Smooth muscle cell (in vitro differentiated cells): ENCODE measurements at regions not wholly inside any gene's neighbourhood (a gene's known extent, or its start where the extent isn't known, plus 50 kb on each side); places are given as distances from the start of the nearest gene placed in this dataset.

Source experiments
- DNase-seq: peaks from one replicate; lab custom pipeline; 2025; ENCODE audit not compliant: unreplicated experiment; lab: John Stamatoyannopoulos, UW
- H2AFZ ChIP-seq: fragments of 200-600 bp; sonication (generic); 2 replicates; pipeline ENCODE4 v1.6.0; 2016; ENCODE audit warnings: antibody characterized with exemption, low read depth, mild to moderate bottlenecking
- H3F3A ChIP-seq: fragments of 200-600 bp; sonication (generic); 2 replicates; pipeline ENCODE4 v1.6.0; 2017; ENCODE audit warnings: antibody characterized with exemption, low read depth
- H3K27ac ChIP-seq: fragments of 200-600 bp; sonication (generic); 2 replicates; pipeline ENCODE4 v1.5.1; 2016; ENCODE audit warnings: low read depth, mild to moderate bottlenecking
- H3K27me3 ChIP-seq: fragments of 200-600 bp; sonication (generic); 2 replicates; pipeline ENCODE4 v1.6.1; 2016; ENCODE audit warnings: low read depth, mild to moderate bottlenecking
- H3K36me3 ChIP-seq: fragments of 200-600 bp; sonication (generic); 2 replicates; pipeline ENCODE4 v1.5.1; 2016; ENCODE audit warnings: low read depth
- H3K4me1 ChIP-seq: fragments of 200-600 bp; sonication (generic); 2 replicates; pipeline ENCODE4 v1.5.1; 2016; ENCODE audit warnings: low read depth
- H3K4me2 ChIP-seq: fragments of 200-600 bp; sonication (generic); 2 replicates; pipeline ENCODE4 v1.6.0; 2016; ENCODE audit warnings: mild to moderate bottlenecking
- H3K4me3 ChIP-seq: fragments of 200-600 bp; sonication (generic); 2 replicates; pipeline ENCODE4 v1.5.1; 2016; ENCODE audit warnings: mild to moderate bottlenecking
- H3K79me2 ChIP-seq: fragments of 200-600 bp; sonication (generic); 2 replicates; pipeline ENCODE4 v1.6.0; 2016; ENCODE audit warnings: low read depth, mild to moderate bottlenecking
- H3K9ac ChIP-seq: fragments of 200-600 bp; sonication (generic); 2 replicates; pipeline ENCODE4 v1.6.0; 2016; ENCODE audit warnings: low read depth
- H3K9me3 ChIP-seq: fragments of 200-600 bp; sonication (generic); replicated peaks from 2 replicates; pipeline ENCODE4 v1.5.1; 2016; ENCODE audit warnings: low read depth
- H4K20me1 ChIP-seq: fragments of 200-600 bp; sonication (generic); 2 replicates; pipeline ENCODE4 v1.6.0; 2016; ENCODE audit warnings: low read depth
- CTCF ChIP-seq: fragments of 200-600 bp; sonication (generic); IDR thresholded peaks from 2 replicates; pipeline ENCODE4 v1.5.1; 2017; ENCODE audit warnings: borderline replicate concordance, mild to moderate bottlenecking, antibody characterized with exemption; ENCODE audit not compliant: insufficient read depth, poor library complexity, severe bottlenecking
- WGBS: methylation state at CpG from one replicate; pipeline ENCODE4 v1.1.7; 2016; ENCODE audit warnings: low lambda C conversion rate; 5-methylcytosine and 5-hydroxymethylcytosine counted together

GRCh38 chr2:226439337-226439736 lies 360.3 kb downstream of the IRS1 start:
- no peak overlapping the region for H2AFZ ChIP-seq
- H3K9me3 ChIP-seq, result no peaks in the 10 kb centered on the region
- no peaks in the 10 kb centered on the region for H4K20me1 ChIP-seq
- peak overlapping the region; percentile 50 for H3K27ac ChIP-seq
- H3K4me3 ChIP-seq, result no peak overlapping the region
- H3K79me2 ChIP-seq, result no peaks in the 10 kb centered on the region
- no peaks in the 10 kb centered on the region for H3K27me3 ChIP-seq
- H3K9ac ChIP-seq, result no peak overlapping the region
- DNase-seq, result no peak
- WGBS, result 68% methylated on average over 6 of the region's 6 CpGs
- H3F3A ChIP-seq, result peaks cover 3% of the 10 kb centered on the region
- no peak for TF ChIP-seq CTCF
- no peak overlapping the region for H3K4me2 ChIP-seq
- no peaks in the 10 kb centered on the region for H3K36me3 ChIP-seq
- H3K4me1 ChIP-seq, result no peaks in the 10 kb centered on the region

- peaks cover 3% of the 10 kb centered on the region for H3F3A ChIP-seq
- no peaks in the 10 kb centered on the region for H3K9me3 ChIP-seq
- TF ChIP-seq CTCF, result no peak
- H3K27ac ChIP-seq, result no peak overlapping the region
- no peak overlapping the region for H3K4me3 ChIP-seq
- H3K79me2 ChIP-seq, result no peaks in the 10 kb centered on the region
- no peaks in the 10 kb centered on the region for H3K36me3 ChIP-seq
- 75% methylated on average over 5 of the region's 5 CpGs for WGBS
- no peaks in the 10 kb centered on the region for H3K27me3 ChIP-seq
- no peaks in the 10 kb centered on the region for H4K20me1 ChIP-seq
- H3K9ac ChIP-seq, result no peak overlapping the region
- peak overlapping the region; percentile 48 for H2AFZ ChIP-seq
- no peaks in the 10 kb centered on the region for H3K4me1 ChIP-seq
- no peak overlapping the region for H3K4me2 ChIP-seq
- no peak for DNase-seq
These were observed 364.5 kb downstream of the IRS1 start for GRCh38 chr2:226435146-226435545.

DNA sequence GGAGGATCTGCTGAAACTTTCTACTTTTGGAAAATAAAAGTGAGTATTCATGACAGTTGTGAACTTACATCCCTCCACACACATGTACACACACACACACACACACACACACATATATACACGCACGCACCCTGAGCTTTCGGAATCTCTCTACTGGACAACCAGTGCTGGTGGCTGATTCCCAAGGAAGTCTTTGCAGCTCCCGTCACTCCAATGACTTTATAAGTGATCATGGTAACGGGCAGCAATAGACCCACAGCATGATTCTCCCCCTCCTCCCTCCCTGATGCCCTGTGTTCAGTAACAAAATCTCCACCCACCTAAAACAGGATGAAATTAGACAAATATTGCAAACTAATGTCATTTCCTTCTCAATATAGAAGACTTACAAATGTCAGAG lies 364.9 kb downstream of the IRS1 start:
- no peaks in the 10 kb centered on the region for H3K36me3 ChIP-seq
- TF ChIP-seq CTCF, result no peak
- no peaks in the 10 kb centered on the region for H3K9me3 ChIP-seq
- peak overlapping the region; percentile 48 for H2AFZ ChIP-seq
- no peak overlapping the region for H3K27ac ChIP-seq
- H3F3A ChIP-seq, result no peaks in the 10 kb centered on the region
- DNase-seq, result no peak
- H3K4me3 ChIP-seq, result no peak overlapping the region
- H3K79me2 ChIP-seq, result no peaks in the 10 kb centered on the region
- WGBS, result 75% methylated on average over 5 of the region's 5 CpGs
- H3K4me1 ChIP-seq, result no peaks in the 10 kb centered on the region
- H3K4me2 ChIP-seq, result no peak overlapping the region
- H3K9ac ChIP-seq, result no peak overlapping the region
- H3K27me3 ChIP-seq, result no peaks in the 10 kb centered on the region
- no peaks in the 10 kb centered on the region for H4K20me1 ChIP-seq

- Histone ChIP-seq H3K27me3 (no peaks in the 10 kb centered on the region), H3K4me3 (no peak overlapping the region), H3K27ac (no peak overlapping the region), H4K20me1 (no peaks in the 10 kb centered on the region), H3K4me1 (peaks cover 11% of the 10 kb centered on the region), H3F3A (no peaks in the 10 kb centered on the region), H3K79me2 (no peaks in the 10 kb centered on the region), H3K9ac (no peak overlapping the region), H3K36me3 (no peaks in the 10 kb centered on the region), H2AFZ (no peak overlapping the region), H3K9me3 (no peaks in the 10 kb centered on the region), H3K4me2 (no peak overlapping the region)
- DNase-seq, result no peak
- TF ChIP-seq CTCF, result no peak
- 88% methylated on average over 2 of the region's 2 CpGs for WGBS
These were observed 368.2 kb downstream of the IRS1 start for GRCh38 chr2:226431288-226431948.
